ENCODE measurements at regions not wholly inside any gene's neighbourhood (a gene's known extent, or its start where the extent isn't known, plus 50 kb on each side); places are given as distances from the start of the nearest gene placed in this dataset.

- no peak overlapping the region for H3K23ac ChIP-seq (ENCODE audit: low read length)
- H3K18ac ChIP-seq (ENCODE audit: low read length), result no peak overlapping the region
- H3K79me1 ChIP-seq (ENCODE audit: low read length), result no peaks in the 10 kb centered on the region
- no peak overlapping the region for H3K14ac ChIP-seq (ENCODE audit: low read length)
- H3K79me2 ChIP-seq (ENCODE audit: control insufficient read depth, insufficient read depth, low read length, poor library complexity), result no peaks in the 10 kb centered on the region
- H3K4me1 ChIP-seq (ENCODE audit: control insufficient read depth in 1 of 2, insufficient read depth in 2 of 2, low read length in 2 of 2), result peaks cover 0 to 3% of the 10 kb centered on the region in 2 experiments
- no peak overlapping the region for H2AK5ac ChIP-seq (ENCODE audit: low read length)
- H3K4ac ChIP-seq (ENCODE audit: low read depth, low read length), result no peak overlapping the region
- no peak overlapping the region for H4K12ac ChIP-seq (ENCODE audit: low read depth, low read length)
- no peak overlapping the region for H4K91ac ChIP-seq (ENCODE audit: low read depth, low read length)
- no peak overlapping the region for H2BK5ac ChIP-seq (ENCODE audit: low read depth, low read length, poor library complexity)
- peak overlapping the region; percentile 8 for H2BK12ac ChIP-seq (ENCODE audit: low read length)
- no peaks in the 10 kb centered on the region for H3K27me3 ChIP-seq (ENCODE audit: insufficient read depth, low read length)
- H4K8ac ChIP-seq (ENCODE audit: low read depth, low read length), result no peak overlapping the region
- no peak overlapping the region for H3K4me2 ChIP-seq (ENCODE audit: low read length)
- peaks cover 21% of the 10 kb centered on the region for H3K9me3 ChIP-seq (ENCODE audit: insufficient read depth, low read depth, low read length)
- no peak overlapping the region for H2BK120ac ChIP-seq (ENCODE audit: insufficient read depth, low read length, poor library complexity)
- no peak overlapping the region for H2AFZ ChIP-seq (ENCODE audit: insufficient read depth, low read length, poor library complexity)
- no peak overlapping the region for H3K4me3 ChIP-seq (ENCODE audit: low read depth, low read length)
- H3K27ac ChIP-seq (ENCODE audit: low read depth, low read length), result no peak overlapping the region
- H3K9ac ChIP-seq (ENCODE audit: low read length), result no peak overlapping the region
- no CpG with 5 or more reads among the region's 2 CpGs for WGBS (ENCODE audit: extremely low coverage, insufficient coverage, insufficient read length)
- H3K36me3 ChIP-seq (ENCODE audit: control insufficient read depth in 1 of 2, insufficient read depth in 2 of 2, low read length in 2 of 2), result no peaks in the 10 kb centered on the region
- DNase-seq, result no peak
These were observed 60.2 kb upstream of the SPTLC1 start for GRCh38 chr9:92175441-92175840.

- H3K4ac ChIP-seq (ENCODE audit: low read depth, low read length), result no peak overlapping the region
- peaks cover 0 to 3% of the 10 kb centered on the region in 2 experiments for H3K4me1 ChIP-seq (ENCODE audit: control insufficient read depth in 1 of 2, insufficient read depth in 2 of 2, low read length in 2 of 2)
- peaks cover 19% of the 10 kb centered on the region for H3K9me3 ChIP-seq (ENCODE audit: insufficient read depth, low read depth, low read length)
- no peak overlapping the region for H3K18ac ChIP-seq (ENCODE audit: low read length)
- no peak overlapping the region for H2BK5ac ChIP-seq (ENCODE audit: low read depth, low read length, poor library complexity)
- no CpG with 5 or more reads among the region's 7 CpGs for WGBS (ENCODE audit: extremely low coverage, insufficient coverage, insufficient read length)
- no peak overlapping the region for H3K23ac ChIP-seq (ENCODE audit: low read length)
- no peaks in the 10 kb centered on the region for H3K79me2 ChIP-seq (ENCODE audit: control insufficient read depth, insufficient read depth, low read length, poor library complexity)
- H4K12ac ChIP-seq (ENCODE audit: low read depth, low read length), result no peak overlapping the region
- H2AFZ ChIP-seq (ENCODE audit: insufficient read depth, low read length, poor library complexity), result no peak overlapping the region
- no peak overlapping the region for H2BK120ac ChIP-seq (ENCODE audit: insufficient read depth, low read length, poor library complexity)
- no peaks in the 10 kb centered on the region for H3K27me3 ChIP-seq (ENCODE audit: insufficient read depth, low read length)
- no peak overlapping the region for H2BK12ac ChIP-seq (ENCODE audit: low read length)
- no peaks in the 10 kb centered on the region for H3K36me3 ChIP-seq (ENCODE audit: control insufficient read depth in 1 of 2, insufficient read depth in 2 of 2, low read length in 2 of 2)
- H3K9ac ChIP-seq (ENCODE audit: low read length), result no peak overlapping the region
- no peaks in the 10 kb centered on the region for H3K79me1 ChIP-seq (ENCODE audit: low read length)
- no peak overlapping the region for H3K27ac ChIP-seq (ENCODE audit: low read depth, low read length)
- no peak overlapping the region for H4K91ac ChIP-seq (ENCODE audit: low read depth, low read length)
- no peak for DNase-seq
- no peak overlapping the region for H4K8ac ChIP-seq (ENCODE audit: low read depth, low read length)
- no peak overlapping the region for H3K4me3 ChIP-seq (ENCODE audit: low read depth, low read length)
- H3K4me2 ChIP-seq (ENCODE audit: low read length), result no peak overlapping the region
- no peak overlapping the region for H3K14ac ChIP-seq (ENCODE audit: low read length)
- no peak overlapping the region for H2AK5ac ChIP-seq (ENCODE audit: low read length)
These were observed 58.1 kb upstream of the SPTLC1 start for GRCh38 chr9:92173318-92173717.

GRCh38 chr9:92171822-92172221, 56.6 kb upstream of the SPTLC1 start:
- H3K27ac ChIP-seq (ENCODE audit: low read depth, low read length), result no peak overlapping the region
- H2AFZ ChIP-seq (ENCODE audit: insufficient read depth, low read length, poor library complexity), result no peak overlapping the region
- no peak overlapping the region for H3K4me3 ChIP-seq (ENCODE audit: low read depth, low read length)
- no peak overlapping the region for H4K91ac ChIP-seq (ENCODE audit: low read depth, low read length)
- H4K8ac ChIP-seq (ENCODE audit: low read depth, low read length), result no peak overlapping the region
- H3K36me3 ChIP-seq (ENCODE audit: control insufficient read depth in 1 of 2, insufficient read depth in 2 of 2, low read length in 2 of 2), result no peaks in the 10 kb centered on the region
- H3K18ac ChIP-seq (ENCODE audit: low read length), result no peak overlapping the region
- H2AK5ac ChIP-seq (ENCODE audit: low read length), result no peak overlapping the region
- H3K14ac ChIP-seq (ENCODE audit: low read length), result no peak overlapping the region
- H3K9ac ChIP-seq (ENCODE audit: low read length), result no peak overlapping the region
- no peak overlapping the region for H2BK5ac ChIP-seq (ENCODE audit: low read depth, low read length, poor library complexity)
- H4K12ac ChIP-seq (ENCODE audit: low read depth, low read length), result no peak overlapping the region
- H3K79me2 ChIP-seq (ENCODE audit: control insufficient read depth, insufficient read depth, low read length, poor library complexity), result no peaks in the 10 kb centered on the region
- peaks cover 19% of the 10 kb centered on the region for H3K9me3 ChIP-seq (ENCODE audit: insufficient read depth, low read depth, low read length)
- no peak for DNase-seq
- no peaks in the 10 kb centered on the region for H3K27me3 ChIP-seq (ENCODE audit: insufficient read depth, low read length)
- H3K4me2 ChIP-seq (ENCODE audit: low read length), result no peak overlapping the region
- peaks cover 0 to 3% of the 10 kb centered on the region in 2 experiments for H3K4me1 ChIP-seq (ENCODE audit: control insufficient read depth in 1 of 2, insufficient read depth in 2 of 2, low read length in 2 of 2)
- H3K79me1 ChIP-seq (ENCODE audit: low read length), result no peaks in the 10 kb centered on the region
- H3K4ac ChIP-seq (ENCODE audit: low read depth, low read length), result no peak overlapping the region
- no peak overlapping the region for H2BK12ac ChIP-seq (ENCODE audit: low read length)
- H2BK120ac ChIP-seq (ENCODE audit: insufficient read depth, low read length, poor library complexity), result no peak overlapping the region
- WGBS (ENCODE audit: extremely low coverage, insufficient coverage, insufficient read length), result no CpG with 5 or more reads among the region's 9 CpGs
- H3K23ac ChIP-seq (ENCODE audit: low read length), result no peak overlapping the region

- no peak overlapping the region for H2BK120ac ChIP-seq (ENCODE audit: insufficient read depth, low read length, poor library complexity)
- H4K8ac ChIP-seq (ENCODE audit: low read depth, low read length), result no peak overlapping the region
- WGBS (ENCODE audit: extremely low coverage, insufficient coverage, insufficient read length), result no CpG with 5 or more reads among the region's 3 CpGs
- peaks cover 19% of the 10 kb centered on the region for H3K9me3 ChIP-seq (ENCODE audit: insufficient read depth, low read depth, low read length)
- H4K91ac ChIP-seq (ENCODE audit: low read depth, low read length), result no peak overlapping the region
- no peaks in the 10 kb centered on the region for H3K79me1 ChIP-seq (ENCODE audit: low read length)
- no peak overlapping the region for H3K27ac ChIP-seq (ENCODE audit: low read depth, low read length)
- H2BK12ac ChIP-seq (ENCODE audit: low read length), result no peak overlapping the region
- no peak overlapping the region for H3K4me3 ChIP-seq (ENCODE audit: low read depth, low read length)
- H3K4me1 ChIP-seq (ENCODE audit: control insufficient read depth in 1 of 2, insufficient read depth in 2 of 2, low read length in 2 of 2), result peaks cover 0 to 3% of the 10 kb centered on the region in 2 experiments
- no peak overlapping the region for H3K14ac ChIP-seq (ENCODE audit: low read length)
- H3K4ac ChIP-seq (ENCODE audit: low read depth, low read length), result no peak overlapping the region
- no peak for DNase-seq
- H4K12ac ChIP-seq (ENCODE audit: low read depth, low read length), result no peak overlapping the region
- H2AK5ac ChIP-seq (ENCODE audit: low read length), result no peak overlapping the region
- no peak overlapping the region for H3K4me2 ChIP-seq (ENCODE audit: low read length)
- H2BK5ac ChIP-seq (ENCODE audit: low read depth, low read length, poor library complexity), result no peak overlapping the region
- H3K18ac ChIP-seq (ENCODE audit: low read length), result no peak overlapping the region
- no peak overlapping the region for H3K9ac ChIP-seq (ENCODE audit: low read length)
- no peaks in the 10 kb centered on the region for H3K27me3 ChIP-seq (ENCODE audit: insufficient read depth, low read length)
- H3K23ac ChIP-seq (ENCODE audit: low read length), result no peak overlapping the region
- H3K79me2 ChIP-seq (ENCODE audit: control insufficient read depth, insufficient read depth, low read length, poor library complexity), result no peaks in the 10 kb centered on the region
- no peaks in the 10 kb centered on the region for H3K36me3 ChIP-seq (ENCODE audit: control insufficient read depth in 1 of 2, insufficient read depth in 2 of 2, low read length in 2 of 2)
- H2AFZ ChIP-seq (ENCODE audit: insufficient read depth, low read length, poor library complexity), result no peak overlapping the region
These were observed 56.1 kb upstream of the SPTLC1 start for GRCh38 chr9:92171281-92171680.

Measured in trophoblast cell (in vitro differentiated cells and primary cell).